Activated naive CD4-positive, alpha-beta T cell treated with anti-CD3 and anti-CD28 coated beads, Interleukin-2, amount 50 U/mL, for 72 hours (primary cell): ENCODE measurements at regions not wholly inside any gene's neighbourhood (a gene's known extent, or its start where the extent isn't known, plus 50 kb on each side); places are given as distances from the start of the nearest gene placed in this dataset.

ENCODE experiments used
- ATAC-seq, 2 donors: fragments of 150-1000 bp; cut with Tn5 transposase; 2 replicates each; pipeline ENCODE4 v1.10.0; 2021; ENCODE audit warnings: mild to moderate bottlenecking in 2 of 2, moderate library complexity in 2 of 2
- DNase-seq, 2 donors: peaks; one replicate each; pipeline ENCODE4 v3.0.0; 2021 to 2022; ENCODE audit warnings: low spot score in 2 of 2
- H3K27ac Mint-ChIP-seq, 2 donors: one replicate each; pipeline ENCODE4 v1.8.0; 2022; ENCODE audit warnings: mild to moderate bottlenecking in 2 of 2, mixed read lengths in 2 of 2
- H3K36me3 Mint-ChIP-seq, 2 donors: one replicate each; pipeline ENCODE4 v1.8.0; 2022; ENCODE audit warnings: mixed read lengths in 2 of 2
- H3K9me3 Mint-ChIP-seq, 2 donors: one replicate each; pipeline ENCODE4 v1.8.0; 2022; ENCODE audit warnings: mixed read lengths in 2 of 2

DNA sequence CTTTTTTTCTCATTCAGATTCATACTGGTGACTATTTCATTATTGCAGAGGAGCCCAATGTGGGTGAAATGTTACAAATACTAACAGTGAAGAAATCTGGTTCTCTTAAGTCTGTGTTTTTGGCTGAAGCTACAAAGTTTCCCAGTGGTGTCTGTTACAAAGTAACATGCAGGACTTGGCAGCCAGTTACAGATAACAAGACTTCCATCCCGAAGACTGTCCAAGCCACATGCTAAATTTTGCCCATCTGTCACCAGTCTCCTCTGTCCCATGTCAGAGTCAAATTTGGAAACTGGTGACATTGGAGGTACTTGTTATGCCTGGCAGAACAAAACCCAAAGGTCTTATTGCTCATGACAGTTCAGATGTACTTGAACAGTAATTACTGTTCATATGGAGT is 269.2 kb upstream of the GOLIM4 start:
- H3K9me3 Mint-ChIP-seq, result peaks cover 0 to 8% of the 10 kb centered on the region in 2 donors
- ATAC-seq, result no peak
- H3K27ac Mint-ChIP-seq, result no peak overlapping the region
- no peaks in the 10 kb centered on the region for H3K36me3 Mint-ChIP-seq
- DNase-seq, result no peak

DNA sequence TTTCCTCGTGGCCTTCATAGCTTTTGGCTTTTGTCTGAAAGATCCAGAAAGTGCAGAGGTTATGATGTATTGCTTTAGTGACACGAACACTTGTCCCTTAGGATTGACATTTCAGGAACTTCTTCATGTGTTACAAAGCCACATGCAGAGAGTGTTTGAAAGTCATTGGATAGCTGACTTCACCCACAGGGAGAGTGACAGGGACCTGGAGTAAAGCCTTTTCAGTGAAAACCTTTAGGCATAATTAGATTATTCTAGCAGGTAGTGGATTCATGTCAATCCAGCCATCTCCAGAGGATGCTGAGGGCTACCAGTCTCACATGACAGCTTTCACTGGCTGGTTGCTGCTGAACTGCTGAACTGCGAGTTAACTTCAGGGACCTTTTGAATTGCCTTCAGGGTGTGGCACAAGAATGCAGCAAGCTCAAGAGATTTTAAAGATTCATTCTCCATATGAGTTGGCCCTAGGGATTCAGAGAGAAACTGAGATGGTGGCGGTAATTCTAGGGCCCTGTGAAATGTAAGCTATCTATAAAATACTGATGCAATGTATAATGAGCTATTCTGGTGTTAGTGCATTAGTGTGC is 267.0 kb upstream of the GOLIM4 start:
- DNase-seq, result no peak
- H3K27ac Mint-ChIP-seq, result no peak overlapping the region
- no peaks in the 10 kb centered on the region for H3K36me3 Mint-ChIP-seq
- H3K9me3 Mint-ChIP-seq, result peaks cover 0 to 8% of the 10 kb centered on the region in 2 donors
- ATAC-seq, result no peak

DNA sequence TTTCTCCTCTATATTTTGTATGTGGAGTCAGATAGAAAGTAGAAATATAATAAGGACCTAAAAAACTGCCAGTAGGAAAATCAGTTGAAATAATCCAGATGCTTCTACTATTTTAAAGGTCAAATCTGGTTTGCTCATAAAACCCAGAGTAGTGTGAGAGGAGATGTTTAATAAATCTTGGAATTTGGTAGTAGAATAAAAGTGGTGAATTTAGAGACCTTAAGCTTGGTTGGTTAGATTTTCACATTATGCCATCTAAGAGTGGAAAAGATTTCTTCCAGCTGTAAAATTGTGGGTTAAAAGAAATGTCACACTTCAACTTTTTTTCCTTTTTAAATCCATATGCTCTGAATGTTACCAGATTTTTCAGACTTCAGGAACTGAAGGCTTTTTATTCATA is 266.4 kb upstream of the GOLIM4 start:
- Mint-ChIP-seq H3K9me3 (peaks cover 0 to 7% of the 10 kb centered on the region in 2 donors), H3K36me3 (no peaks in the 10 kb centered on the region), H3K27ac (no peak overlapping the region)
- ATAC-seq (no peak), DNase-seq (no peak)

DNA sequence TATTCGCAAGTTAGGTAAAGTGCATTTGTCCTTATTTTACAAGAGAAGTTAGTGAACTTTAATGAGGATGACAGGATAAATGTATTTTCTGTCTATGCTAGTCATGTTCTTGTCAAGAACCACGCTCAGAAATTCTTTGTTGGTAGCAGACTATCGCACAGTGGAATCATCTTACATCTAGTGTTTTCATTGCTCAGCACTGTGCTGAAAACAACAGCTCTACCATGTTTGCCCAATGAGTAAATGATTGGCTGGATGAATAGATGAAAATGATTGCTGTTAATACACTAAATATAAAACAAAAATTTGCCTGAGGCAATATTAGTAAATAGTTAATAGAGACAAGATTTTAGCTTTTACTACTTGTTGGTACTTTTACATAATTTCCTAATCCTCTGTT is 265.3 kb upstream of the GOLIM4 start:
- ATAC-seq, result no peak
- no peaks in the 10 kb centered on the region for H3K36me3 Mint-ChIP-seq
- peaks cover 0 to 3% of the 10 kb centered on the region in 2 donors for H3K9me3 Mint-ChIP-seq
- H3K27ac Mint-ChIP-seq, result no peak overlapping the region
- DNase-seq, result no peak

DNA sequence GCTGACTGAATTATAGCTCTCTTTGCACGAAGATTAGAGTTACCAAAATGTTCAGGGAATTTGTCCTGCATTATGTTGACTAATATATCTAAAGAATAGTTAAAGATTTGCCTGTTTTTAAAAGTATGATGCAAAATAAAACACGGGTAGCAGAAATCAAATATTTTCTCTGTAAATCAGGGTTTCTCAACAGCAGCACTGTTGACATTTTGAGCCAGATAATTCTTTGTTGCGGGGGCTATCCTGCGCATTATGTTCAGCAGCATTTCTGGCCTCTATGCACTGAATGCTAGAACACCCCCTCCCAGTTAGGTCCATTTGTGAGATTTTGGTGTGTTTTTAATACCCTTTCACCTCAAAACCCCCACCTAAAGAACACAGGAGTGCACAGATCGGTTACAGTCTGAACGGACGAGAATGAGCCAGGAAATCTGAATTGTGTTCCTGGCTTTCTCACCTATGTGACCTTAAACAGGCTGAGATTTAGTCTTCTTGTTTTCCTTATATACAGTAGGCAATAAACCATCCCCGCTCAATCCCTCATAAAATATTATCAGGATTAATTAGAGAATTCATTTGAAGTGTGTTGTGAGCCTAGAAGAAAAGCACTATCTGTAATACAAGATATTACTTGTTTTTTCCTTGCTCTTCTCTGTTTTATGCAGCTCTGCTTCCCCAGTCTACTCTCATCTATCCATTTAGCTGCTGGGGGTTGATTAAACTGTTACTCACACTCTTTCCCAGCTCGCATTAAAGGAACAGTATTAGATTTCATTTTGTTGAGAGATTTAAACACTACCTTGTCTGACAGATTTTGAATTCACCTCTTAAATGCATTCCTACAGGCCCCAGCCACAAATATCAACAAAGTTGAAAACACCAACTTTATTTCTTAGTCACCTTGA is 247.5 kb upstream of the GOLIM4 start:
- H3K9me3 Mint-ChIP-seq, result peaks cover 0 to 7% of the 10 kb centered on the region in 2 donors
- no peak for DNase-seq
- no peak overlapping the region for H3K27ac Mint-ChIP-seq
- no peaks in the 10 kb centered on the region for H3K36me3 Mint-ChIP-seq
- ATAC-seq, result no peak

DNA sequence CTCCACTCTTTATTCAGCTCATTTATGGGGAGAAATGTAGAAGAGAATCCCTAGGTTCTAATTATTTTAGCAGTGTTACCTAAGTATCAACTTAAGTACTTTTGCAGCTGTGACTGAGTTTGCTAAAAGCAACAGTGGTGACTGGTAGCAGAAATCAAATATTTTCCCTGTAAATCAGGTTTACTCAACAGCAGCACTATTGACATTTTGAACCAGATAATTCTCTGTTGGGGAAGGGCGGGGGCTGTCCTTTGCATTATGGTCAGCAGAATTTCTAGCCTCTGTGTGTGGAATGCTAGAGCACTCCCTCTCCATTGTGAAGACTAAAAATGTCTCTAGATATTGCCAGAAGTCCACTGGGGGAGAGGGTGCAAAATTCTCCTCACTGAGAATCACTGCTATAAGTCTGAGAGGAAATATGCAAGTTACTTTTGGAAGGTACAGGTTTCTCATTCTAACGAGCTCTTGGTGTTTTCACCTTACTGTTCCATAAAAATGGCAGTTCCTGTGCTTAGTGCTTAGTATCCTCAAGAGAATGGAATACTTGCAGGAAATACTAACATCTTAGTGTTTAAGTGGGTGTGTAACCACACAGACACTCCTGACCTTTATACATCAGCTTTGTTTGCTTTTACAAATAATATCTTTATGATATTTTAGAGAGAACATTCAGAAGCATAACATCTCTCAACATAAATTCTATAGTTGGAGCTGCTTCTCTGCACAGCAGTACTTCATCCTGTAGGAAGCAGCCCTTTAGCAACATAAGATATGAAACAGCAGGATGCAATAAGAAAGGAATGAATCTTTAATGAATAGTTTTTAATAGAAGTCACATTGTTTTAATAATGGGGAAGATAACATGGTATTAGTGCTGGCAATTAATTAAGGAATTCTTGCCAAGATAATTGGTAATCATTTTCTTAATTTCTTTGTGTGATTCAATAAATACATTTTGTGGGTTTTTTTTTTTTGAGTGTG is 246.5 kb upstream of the GOLIM4 start:
- DNase-seq (no peak), ATAC-seq (no peak)
- Mint-ChIP-seq H3K9me3 (peaks cover 4 to 10% of the 10 kb centered on the region in 2 donors), H3K36me3 (no peaks in the 10 kb centered on the region), H3K27ac (no peak overlapping the region)

DNA sequence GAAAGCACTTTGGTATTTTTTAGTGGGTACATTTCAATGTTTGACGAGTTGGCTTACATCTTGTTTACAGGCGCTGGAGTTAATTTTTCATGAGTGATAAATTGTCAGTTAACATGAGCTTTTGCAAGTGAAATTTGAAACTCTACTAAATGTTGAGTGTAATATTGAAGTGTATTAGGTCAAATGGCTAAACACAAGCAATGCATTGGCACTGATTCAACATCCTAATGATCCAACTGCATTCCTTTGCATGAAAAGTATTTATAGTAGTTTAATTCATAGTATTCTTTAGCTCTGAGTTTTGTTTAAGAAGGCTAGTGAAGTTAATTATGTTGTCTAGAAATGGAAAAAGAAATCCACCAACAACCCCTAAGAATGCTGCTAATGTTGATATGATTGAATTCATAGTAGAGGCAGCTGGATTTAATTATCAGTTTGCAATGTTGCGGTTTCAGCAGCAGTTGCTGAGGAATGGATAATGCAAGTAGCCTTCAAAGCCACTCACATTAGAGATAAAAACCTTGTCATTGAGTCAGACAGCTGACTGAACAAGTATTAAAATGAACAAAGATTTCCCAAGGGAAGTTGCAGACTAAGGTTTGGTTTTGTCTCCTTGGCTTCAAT is 245.6 kb upstream of the GOLIM4 start:
- H3K36me3 Mint-ChIP-seq, result no peaks in the 10 kb centered on the region
- H3K27ac Mint-ChIP-seq, result no peak overlapping the region
- ATAC-seq (no peak), DNase-seq (no peak)
- peaks cover 4 to 9% of the 10 kb centered on the region in 2 donors for H3K9me3 Mint-ChIP-seq

DNA sequence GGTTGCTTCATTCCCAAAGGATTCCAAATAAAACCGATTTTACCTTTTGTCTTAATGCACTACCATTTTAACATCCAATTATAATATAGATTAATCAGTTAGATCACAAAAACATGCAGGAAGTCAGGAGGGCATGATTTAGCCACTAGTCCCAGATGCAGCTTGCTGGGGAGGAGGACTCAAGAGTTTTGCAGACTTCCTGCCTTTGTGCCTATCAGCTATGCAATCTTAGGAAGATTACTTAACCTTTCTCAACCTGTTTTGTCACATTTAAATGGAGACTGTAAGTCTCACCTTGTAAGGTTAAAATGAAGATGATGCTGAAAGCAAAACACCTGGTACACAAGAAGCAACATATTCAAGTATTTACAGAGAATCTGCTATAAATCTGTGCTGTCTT is 242.4 kb upstream of the GOLIM4 start:
- Mint-ChIP-seq H3K36me3 (no peaks in the 10 kb centered on the region), H3K27ac (no peak overlapping the region), H3K9me3 (peaks cover 3 to 4% of the 10 kb centered on the region in 2 donors)
- ATAC-seq (no peak), DNase-seq (no peak)

DNA sequence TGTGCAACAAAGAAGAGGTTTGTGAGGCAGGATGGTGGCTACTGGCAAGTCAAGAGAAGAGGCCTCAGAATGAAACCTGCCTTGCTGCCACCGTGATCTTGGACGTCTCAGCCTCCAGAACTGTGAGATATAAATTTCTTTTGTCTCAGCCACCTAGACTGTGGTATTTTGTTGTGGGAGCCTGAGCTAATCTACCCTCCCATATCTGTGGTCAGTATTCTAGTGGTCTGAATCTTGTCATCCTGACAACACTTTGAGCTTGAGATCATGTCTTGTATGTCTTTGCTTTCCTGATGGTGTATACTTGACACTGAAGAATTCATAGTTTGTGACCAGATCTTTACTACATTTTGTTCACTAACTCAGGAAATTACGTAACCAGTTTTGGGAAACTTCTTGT is 240.6 kb upstream of the GOLIM4 start:
- no peak overlapping the region for H3K27ac Mint-ChIP-seq
- DNase-seq, result no peak
- H3K36me3 Mint-ChIP-seq, result no peaks in the 10 kb centered on the region
- peaks cover 4 to 7% of the 10 kb centered on the region in 2 donors for H3K9me3 Mint-ChIP-seq
- ATAC-seq, result no peak

DNA sequence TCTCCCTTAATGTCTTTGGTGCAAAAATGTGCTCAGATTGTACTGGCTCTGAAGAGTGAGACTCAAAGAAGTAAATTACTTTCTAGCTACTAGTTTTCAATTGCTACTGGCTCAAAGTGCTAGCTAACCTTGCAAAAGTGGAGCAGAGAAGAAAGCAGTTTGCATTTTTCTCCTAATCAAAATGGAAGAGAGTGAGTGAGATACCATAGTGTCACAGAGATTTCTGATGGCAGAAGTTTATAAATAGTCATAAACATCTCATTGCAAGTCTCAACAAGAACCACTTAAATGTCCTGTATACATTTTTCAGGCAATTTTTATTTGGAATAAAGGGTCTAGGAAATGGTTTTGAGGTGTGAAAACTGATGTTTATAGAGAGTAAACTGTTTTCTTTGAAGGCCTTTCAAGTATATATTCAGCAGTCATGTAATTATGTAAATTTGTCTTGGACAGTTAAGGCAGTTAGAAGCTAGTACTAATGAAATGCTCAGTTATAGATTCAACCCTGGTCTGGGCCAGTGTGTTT is 237.7 kb upstream of the GOLIM4 start:
- H3K36me3 Mint-ChIP-seq, result no peaks in the 10 kb centered on the region
- ATAC-seq, result no peak
- H3K9me3 Mint-ChIP-seq, result peaks cover 4 to 7% of the 10 kb centered on the region in 2 donors
- H3K27ac Mint-ChIP-seq, result no peak overlapping the region
- DNase-seq, result no peak

DNA sequence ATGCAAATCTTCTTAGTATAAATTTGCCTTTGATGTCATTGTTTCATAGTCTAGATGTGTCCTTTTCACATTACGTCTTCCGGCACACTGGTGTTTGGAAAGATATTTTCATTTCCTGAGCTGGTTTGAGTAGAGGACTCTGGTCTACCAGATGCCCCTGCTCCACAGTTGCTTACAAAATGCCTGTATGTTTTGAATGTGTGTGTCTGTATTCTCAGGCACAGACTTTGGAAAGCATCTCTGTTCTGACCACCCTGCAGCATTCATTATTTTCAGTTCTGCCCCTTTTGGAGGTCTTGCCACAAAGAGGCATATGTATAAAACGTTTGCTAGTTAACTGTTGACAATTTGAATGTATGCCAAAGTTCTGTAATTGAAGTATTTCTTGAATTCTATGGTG is 236.0 kb upstream of the GOLIM4 start:
- H3K9me3 Mint-ChIP-seq, result peaks cover 0 to 4% of the 10 kb centered on the region in 2 donors
- ATAC-seq (no peak), DNase-seq (no peak)
- no peaks in the 10 kb centered on the region for H3K36me3 Mint-ChIP-seq
- H3K27ac Mint-ChIP-seq, result no peak overlapping the region

DNA sequence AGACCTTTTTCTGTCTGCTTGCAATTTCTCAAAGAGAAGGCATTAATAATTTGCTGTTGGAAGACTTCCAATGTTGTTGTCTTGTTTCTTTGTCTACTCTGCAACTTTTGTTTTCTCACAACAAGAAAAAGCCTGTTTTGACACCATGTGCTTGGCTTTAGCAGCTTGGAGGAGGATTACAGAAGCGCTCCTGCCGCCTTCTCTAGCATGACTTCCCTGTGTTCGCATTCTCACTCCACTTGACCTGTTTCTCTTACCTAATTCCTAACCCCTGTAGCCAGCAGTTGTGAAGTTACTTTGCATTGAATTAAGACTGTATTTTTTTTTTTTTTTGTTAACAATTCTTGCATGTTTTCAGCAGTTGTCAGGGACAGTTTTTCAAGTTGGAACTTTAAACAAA is 235.3 kb upstream of the GOLIM4 start:
- DNase-seq (no peak), ATAC-seq (no peak)
- no peaks in the 10 kb centered on the region for H3K36me3 Mint-ChIP-seq
- H3K9me3 Mint-ChIP-seq, result peaks cover 0 to 4% of the 10 kb centered on the region in 2 donors
- no peak overlapping the region for H3K27ac Mint-ChIP-seq

DNA sequence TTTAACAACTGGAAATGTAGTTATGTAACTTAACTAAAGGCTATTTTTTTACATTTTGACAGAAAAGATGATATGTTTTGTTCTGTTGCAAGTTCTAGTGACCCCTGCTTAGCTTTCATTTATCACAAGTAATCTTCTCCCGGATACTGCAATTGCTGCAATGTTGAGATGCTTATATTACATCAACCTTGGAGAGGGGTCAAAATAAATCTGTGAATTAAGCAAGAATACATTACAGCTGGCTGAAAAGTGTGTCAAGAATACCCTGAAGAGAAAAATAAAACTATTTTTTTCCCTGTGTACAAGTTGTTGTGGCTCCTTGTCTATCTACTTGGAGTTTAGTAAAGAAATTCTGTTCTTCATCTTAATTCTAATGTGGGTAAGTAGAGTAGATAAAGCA is 232.1 kb upstream of the GOLIM4 start:
- DNase-seq, result no peak
- H3K9me3 Mint-ChIP-seq, result peaks cover 0 to 4% of the 10 kb centered on the region in 2 donors
- no peak for ATAC-seq
- H3K36me3 Mint-ChIP-seq, result no peaks in the 10 kb centered on the region
- no peak overlapping the region for H3K27ac Mint-ChIP-seq

DNA sequence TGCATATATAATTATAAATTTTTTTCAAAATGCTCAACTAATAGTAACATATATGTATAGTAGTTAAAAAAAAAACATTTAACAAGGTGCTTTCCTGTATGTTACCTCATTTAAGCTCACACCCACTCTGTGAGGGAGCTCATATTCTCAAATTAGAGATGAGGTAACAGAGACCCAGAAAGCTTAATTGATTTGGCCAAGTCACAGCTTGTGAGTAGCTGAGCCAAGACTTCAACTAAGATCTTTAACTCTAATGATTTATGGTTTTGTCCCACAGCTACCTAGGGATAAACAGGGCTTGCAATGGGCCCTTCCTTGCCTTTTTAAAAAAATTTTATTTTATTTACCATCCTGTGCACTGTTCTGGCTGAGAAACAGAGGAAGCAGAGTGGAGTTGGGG is 230.0 kb upstream of the GOLIM4 start:
- no peaks in the 10 kb centered on the region for H3K9me3 Mint-ChIP-seq
- no peak for DNase-seq

DNA sequence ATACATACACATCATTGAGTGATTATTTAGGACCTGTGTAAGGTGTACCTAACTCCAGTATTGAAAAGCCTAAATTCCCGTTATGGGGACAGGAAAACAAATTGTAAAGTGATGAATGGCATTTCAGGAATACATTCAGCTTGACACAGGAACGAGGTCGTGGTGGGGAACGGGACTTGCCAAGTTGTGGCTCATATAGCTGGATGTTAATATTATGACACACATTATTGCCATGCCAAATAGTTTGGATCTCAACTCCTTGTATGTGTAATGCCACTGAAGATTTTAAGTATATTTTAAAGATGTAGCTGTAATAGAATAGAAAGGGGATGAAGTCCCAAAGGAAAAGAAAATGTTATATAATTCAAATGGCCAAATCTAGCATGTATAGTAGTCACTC is 227.2 kb upstream of the GOLIM4 start:
- no peak for ATAC-seq
- Mint-ChIP-seq H3K27ac (no peak overlapping the region), H3K9me3 (peaks cover 5 to 14% of the 10 kb centered on the region in 2 donors), H3K36me3 (no peaks in the 10 kb centered on the region)
- DNase-seq, result no peak

More for the DNA sequence above, 230.0 kb upstream of the GOLIM4 start:
- no peaks in the 10 kb centered on the region for H3K36me3 Mint-ChIP-seq
- no peak overlapping the region for H3K27ac Mint-ChIP-seq
- no peak for ATAC-seq

DNA sequence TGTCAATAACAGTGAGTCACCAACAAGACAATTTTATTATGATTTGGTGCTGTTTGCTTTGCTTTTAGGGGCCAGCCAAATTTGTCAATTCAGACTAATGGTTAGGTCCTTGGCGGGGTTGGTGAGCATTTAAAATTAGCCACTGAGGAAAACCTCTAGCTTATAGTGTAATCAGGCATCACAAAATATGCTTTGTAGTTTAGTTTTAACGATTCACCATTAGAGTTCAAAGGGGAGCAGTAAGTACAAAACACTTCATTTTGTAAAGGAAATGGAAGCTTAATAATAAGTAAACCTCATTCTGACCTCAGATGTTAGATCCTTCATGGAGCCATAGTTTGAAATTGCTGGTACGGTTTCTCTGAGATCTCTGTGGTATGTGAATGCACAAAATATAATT is 218.4 kb upstream of the GOLIM4 start:
- Mint-ChIP-seq H3K27ac (no peak overlapping the region), H3K9me3 (peaks cover 4 to 5% of the 10 kb centered on the region in 2 donors), H3K36me3 (no peaks in the 10 kb centered on the region)
- DNase-seq (no peak), ATAC-seq (no peak)
